ENCODE measurements at regions not wholly inside any gene's neighbourhood (a gene's known extent, or its start where the extent isn't known, plus 50 kb on each side); places are given as distances from the start of the nearest gene placed in this dataset.

GRCh38 chr4:123034023-123034422 is 111.6 kb upstream of the NUDT6 start:
- no peak for DNase-seq
- intact Hi-C loops (cut with DNase I; ENCODE audit: low total_unique reads), result no loop called here
- no peak overlapping the region for H3K27ac ChIP-seq
- H3K36me3 ChIP-seq (ENCODE audit: low read depth, missing control alignments), result no peaks in the 10 kb centered on the region
- 85 to 89% methylated on average over 2 of the region's 2 CpGs for WGBS, 2 donors
- H3K4me1 ChIP-seq, result no peaks in the 10 kb centered on the region
- H3K4me3 ChIP-seq, result no peak overlapping the region
- H3K27me3 ChIP-seq, result no peaks in the 10 kb centered on the region
- TF ChIP-seq CTCF (IDR thresholded peaks at IDR 0.05) (no peak), POLR2A (IDR thresholded peaks at IDR 0.05) (no peak)
- H3K9me3 ChIP-seq, result no peaks in the 10 kb centered on the region

GRCh38 chr4:123035239-123035638 is 112.8 kb upstream of the NUDT6 start:
- Histone ChIP-seq H3K27me3 (no peaks in the 10 kb centered on the region), H3K4me1 (no peaks in the 10 kb centered on the region), H3K36me3 (ENCODE audit: low read depth, missing control alignments) (no peaks in the 10 kb centered on the region), H3K27ac (no peak overlapping the region), H3K4me3 (no peak overlapping the region), H3K9me3 (no peaks in the 10 kb centered on the region)
- 94 to 98% methylated on average over 1 of the region's 1 CpG for WGBS, 2 donors
- no peak for TF ChIP-seq POLR2A (IDR thresholded peaks at IDR 0.05)
- no peak for TF ChIP-seq CTCF (IDR thresholded peaks at IDR 0.05)
- no peak for DNase-seq
- intact Hi-C loops (cut with DNase I; ENCODE audit: low total_unique reads), result no loop called here

- H3K4me3 ChIP-seq, result no peak overlapping the region
- H3K27ac ChIP-seq, result no peak overlapping the region
- H3K9me3 ChIP-seq, result no peaks in the 10 kb centered on the region
- H3K4me1 ChIP-seq, result no peaks in the 10 kb centered on the region
- intact Hi-C loops (cut with DNase I; ENCODE audit: low total_unique reads), result no loop called here
- WGBS, 2 donors, result 47 to 59% methylated on average over 1 of the region's 1 CpG
- DNase-seq, result no peak
- H3K27me3 ChIP-seq, result no peaks in the 10 kb centered on the region
- TF ChIP-seq CTCF (IDR thresholded peaks at IDR 0.05), result no peak
- TF ChIP-seq POLR2A (IDR thresholded peaks at IDR 0.05), result no peak
- H3K36me3 ChIP-seq (ENCODE audit: low read depth, missing control alignments), result no peaks in the 10 kb centered on the region
Measured at GRCh38 chr4:123037804-123038203, 115.4 kb upstream of the NUDT6 start.

- intact Hi-C loops (cut with DNase I; ENCODE audit: low total_unique reads), result no loop called here
- H3K27ac ChIP-seq, result no peak overlapping the region
- no peaks in the 10 kb centered on the region for H3K4me1 ChIP-seq
- DNase-seq, result no peak
- no peak for TF ChIP-seq POLR2A (IDR thresholded peaks at IDR 0.05)
- TF ChIP-seq CTCF (IDR thresholded peaks at IDR 0.05), result no peak
- no peaks in the 10 kb centered on the region for H3K9me3 ChIP-seq
- no peaks in the 10 kb centered on the region for H3K36me3 ChIP-seq (ENCODE audit: low read depth, missing control alignments)
- H3K4me3 ChIP-seq, result no peak overlapping the region
- H3K27me3 ChIP-seq, result no peaks in the 10 kb centered on the region
Measured at GRCh38 chr4:123042095-123042494, 119.7 kb upstream of the NUDT6 start.

- TF ChIP-seq POLR2A (IDR thresholded peaks at IDR 0.05) (no peak), CTCF (IDR thresholded peaks at IDR 0.05) (no peak)
- H3K9me3 ChIP-seq, result no peaks in the 10 kb centered on the region
- no peak overlapping the region for H3K4me3 ChIP-seq
- H3K27me3 ChIP-seq, result no peaks in the 10 kb centered on the region
- intact Hi-C loops (cut with DNase I; ENCODE audit: low total_unique reads), result no loop called here
- H3K4me1 ChIP-seq, result no peaks in the 10 kb centered on the region
- H3K36me3 ChIP-seq (ENCODE audit: low read depth, missing control alignments), result no peaks in the 10 kb centered on the region
- no peak for DNase-seq
- H3K27ac ChIP-seq, result no peak overlapping the region
Measured at GRCh38 chr4:123043013-123043412, 120.6 kb upstream of the NUDT6 start.

Data from testis (tissue), 2 donors.